Tibial nerve (tissue), 4 donors: ENCODE measurements at regions not wholly inside any gene's neighbourhood (a gene's known extent, or its start where the extent isn't known, plus 50 kb on each side); places are given as distances from the start of the nearest gene placed in this dataset.

Experiments
- DNase-seq, 2 donors: peaks; one replicate each; pipeline ENCODE4 v3.0.0-alpha.2; 2019; ENCODE audit warnings: low spot score in 2 of 2
- H3K27ac ChIP-seq, 4 donors: fragments of 200-600 bp; sonication (generic) in 3 of 4; one replicate each; pipeline ENCODE4 v1.5.1; 2017 to 2019; ENCODE audit warnings: mild to moderate bottlenecking in 1 of 4
- H3K27me3 ChIP-seq, 2 donors: fragments of 200-600 bp; sonication (generic) in 1 of 2; one replicate each; pipeline versions ENCODE4 v1.5.1 to v1.6.0; 2017 to 2019
- H3K36me3 ChIP-seq, 3 donors: fragments of 200-600 bp; sonication (generic); one replicate each; pipeline ENCODE4 v1.5.1; 2018 to 2019
- H3K4me1 ChIP-seq, 4 donors: fragments of 200-600 bp; sonication (generic) in 3 of 4; one replicate each; pipeline ENCODE4 v1.5.1; 2017 to 2019
- H3K4me3 ChIP-seq, 4 donors: fragments of 200-600 bp; sonication (generic) in 3 of 4; one replicate each; pipeline ENCODE4 v1.5.1; 2017 to 2019; ENCODE audit warnings: mild to moderate bottlenecking in 1 of 4, moderate library complexity in 1 of 4
- H3K9me3 ChIP-seq, 4 donors: fragments of 200-600 bp; sonication (generic) in 3 of 4; one replicate each; pipeline ENCODE4 v1.5.1; 2017 to 2019
- CTCF ChIP-seq, 5 experiments: fragments of 200-600 bp in 3 of 5; fragments of 450-650 bp in 2 of 5; sonication (generic) in 3 of 5; IDR thresholded peaks; one replicate each; pipeline ENCODE4 v1.5.1; 2016 to 2019; ENCODE audit warnings: antibody characterized with exemption in 5 of 5, mild to moderate bottlenecking in 3 of 5, moderate library complexity in 2 of 5
- EP300 ChIP-seq, 2 donors: sonication (generic); formaldehyde crosslinking; IDR thresholded peaks; one replicate each; pipeline ENCODE4 v1.6.1; 2017; ENCODE audit warnings: antibody characterized with exemption in 2 of 2, mild to moderate bottlenecking in 1 of 2
- POLR2A ChIP-seq, 2 donors: fragments of 450-650 bp; IDR thresholded peaks; one replicate each; pipeline ENCODE4 v1.6.1; 2017; ENCODE audit warnings: antibody characterized with exemption in 2 of 2, mild to moderate bottlenecking in 2 of 2, moderate library complexity in 2 of 2
- WGBS, 2 donors: methylation state at CpG; one replicate each; pipeline ENCODE4 v1.1.5; 2018; 5-methylcytosine and 5-hydroxymethylcytosine counted together

GRCh38 chr3:117842086-117842485 lies 1132.5 kb downstream of the TUSC7 start:
- no peaks in the 10 kb centered on the region for H3K27me3 ChIP-seq
- H3K4me3 ChIP-seq, result no peak overlapping the region
- TF ChIP-seq CTCF (IDR thresholded peaks at IDR 0.05) (no peak), EP300 (IDR thresholded peaks at IDR 0.05) (no peak), POLR2A (IDR thresholded peaks at IDR 0.05) (no peak)
- DNase-seq, result no peak
- no peaks in the 10 kb centered on the region for H3K36me3 ChIP-seq
- 72 to 88% methylated on average over 1 of the region's 1 CpG for WGBS, 2 donors
- no peak overlapping the region for H3K27ac ChIP-seq
- no peaks in the 10 kb centered on the region for H3K9me3 ChIP-seq
- no peaks in the 10 kb centered on the region for H3K4me1 ChIP-seq

DNA sequence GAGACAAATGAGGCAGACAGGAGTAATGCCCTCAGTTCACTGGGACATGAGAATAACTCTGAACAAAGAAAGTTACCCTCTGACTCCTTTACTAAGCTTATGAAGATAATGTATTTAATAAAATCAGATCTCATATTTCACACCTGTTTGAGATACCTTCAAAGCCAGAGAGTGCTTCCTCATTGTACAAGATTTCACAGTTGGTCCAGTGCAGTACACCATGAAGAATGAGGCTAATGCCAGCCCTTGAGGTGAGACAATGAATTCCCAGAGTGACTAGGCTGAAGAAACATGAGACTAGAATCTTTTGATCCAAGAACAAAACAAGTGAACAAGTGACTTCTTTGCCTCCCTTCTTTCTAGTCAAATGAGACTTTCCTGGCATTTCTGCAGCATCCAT lies 1133.8 kb downstream of the TUSC7 start:
- no peak for DNase-seq
- Histone ChIP-seq H3K36me3 (no peaks in the 10 kb centered on the region), H3K27ac (no peak overlapping the region), H3K27me3 (no peaks in the 10 kb centered on the region), H3K9me3 (no peaks in the 10 kb centered on the region), H3K4me3 (no peak overlapping the region), H3K4me1 (no peaks in the 10 kb centered on the region)
- TF ChIP-seq EP300 (IDR thresholded peaks at IDR 0.05) (no peak), POLR2A (IDR thresholded peaks at IDR 0.05) (no peak), CTCF (IDR thresholded peaks at IDR 0.05) (no peak)

- no peaks in the 10 kb centered on the region for H3K36me3 ChIP-seq
- no peak overlapping the region for H3K4me3 ChIP-seq
- no peak overlapping the region for H3K27ac ChIP-seq
- 77 to 78% methylated on average over 2 of the region's 2 CpGs for WGBS, 2 donors
- no peak for TF ChIP-seq POLR2A (IDR thresholded peaks at IDR 0.05)
- no peak for TF ChIP-seq CTCF (IDR thresholded peaks at IDR 0.05)
- no peak for TF ChIP-seq EP300 (IDR thresholded peaks at IDR 0.05)
- H3K4me1 ChIP-seq, result no peaks in the 10 kb centered on the region
- DNase-seq, result no peak
- H3K27me3 ChIP-seq, result no peaks in the 10 kb centered on the region
- no peaks in the 10 kb centered on the region for H3K9me3 ChIP-seq
Observed at GRCh38 chr3:117844676-117845075, 1135.1 kb downstream of the TUSC7 start.

- TF ChIP-seq CTCF (IDR thresholded peaks at IDR 0.05) (no peak), POLR2A (IDR thresholded peaks at IDR 0.05) (no peak), EP300 (IDR thresholded peaks at IDR 0.05) (no peak)
- no peaks in the 10 kb centered on the region for H3K27me3 ChIP-seq
- no peaks in the 10 kb centered on the region for H3K4me1 ChIP-seq
- DNase-seq, result no peak
- 54 to 68% methylated on average over 1 of the region's 1 CpG for WGBS, 2 donors
- H3K9me3 ChIP-seq, result no peaks in the 10 kb centered on the region
- H3K36me3 ChIP-seq, result no peaks in the 10 kb centered on the region
- H3K4me3 ChIP-seq, result no peak overlapping the region
- no peak overlapping the region for H3K27ac ChIP-seq
Observed at GRCh38 chr3:117846238-117846637, 1136.7 kb downstream of the TUSC7 start.

DNA sequence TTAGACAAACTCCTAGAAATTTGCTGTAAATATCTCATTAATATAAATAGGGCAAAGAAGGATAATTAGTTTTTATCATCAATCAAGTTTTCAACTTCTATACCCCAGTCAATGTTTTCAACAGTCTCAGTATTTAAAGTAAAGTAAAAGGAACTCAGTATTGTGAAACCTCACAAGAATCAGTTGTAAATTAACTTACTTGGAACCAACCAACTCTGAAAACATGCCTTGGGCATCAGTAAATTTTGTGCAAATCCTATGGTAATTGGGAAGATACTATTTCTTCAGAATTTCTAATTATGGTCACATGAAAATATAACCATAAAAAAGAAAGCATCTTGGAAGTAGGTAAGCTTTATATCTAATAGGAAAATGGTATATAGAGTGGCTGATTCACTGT lies 1139.0 kb downstream of the TUSC7 start:
- TF ChIP-seq POLR2A (IDR thresholded peaks at IDR 0.05) (no peak), EP300 (IDR thresholded peaks at IDR 0.05) (no peak), CTCF (IDR thresholded peaks at IDR 0.05) (no peak)
- H3K27me3 ChIP-seq, result no peaks in the 10 kb centered on the region
- H3K9me3 ChIP-seq, result no peaks in the 10 kb centered on the region
- no peaks in the 10 kb centered on the region for H3K36me3 ChIP-seq
- H3K4me1 ChIP-seq, result no peaks in the 10 kb centered on the region
- no peak overlapping the region for H3K27ac ChIP-seq
- no peak for DNase-seq
- H3K4me3 ChIP-seq, result no peak overlapping the region
